GM12892 (cell line): ENCODE measurements at regions not wholly inside any gene's neighbourhood (a gene's known extent, or its start where the extent isn't known, plus 50 kb on each side); places are given as distances from the start of the nearest gene placed in this dataset.

ENCODE experiments used
- POLR2A ChIP-seq: IDR thresholded peaks from 2 replicates; pipeline ENCODE4 v1.6.1; 2011; ENCODE audit warnings: low read depth, low read length, control low read depth
- POLR2AphosphoS5 ChIP-seq: IDR thresholded peaks from 2 replicates; pipeline ENCODE4 v1.6.1; 2011; ENCODE audit warnings: low read depth, low read length, control low read depth
- TAF1 ChIP-seq: IDR thresholded peaks from 2 replicates; pipeline ENCODE4 v1.6.1; 2011; ENCODE audit warnings: low read depth, mild to moderate bottlenecking, control low read depth, low read length, borderline replicate concordance

- TF ChIP-seq POLR2A = no peak
- TF ChIP-seq POLR2AphosphoS5 = no peak
- no peak for TF ChIP-seq TAF1
Observed at GRCh38 chr11:104570078-104570701, 328.1 kb downstream of the CASP12 start.
